Hippocampal formation (tissue), 2 donors: ENCODE measurements at regions not wholly inside any gene's neighbourhood (a gene's known extent, or its start where the extent isn't known, plus 50 kb on each side); places are given as distances from the start of the nearest gene placed in this dataset.

Experiments
- DNase-seq, 2 donors: peaks; one replicate each; lab custom pipeline; 2025; lab: John Stamatoyannopoulos, UW

- DNase-seq: no peak
These were observed 1069.4 kb downstream of the C4orf33 start for GRCh38 chr4:130165381-130165780.

GRCh38 chr4:130172156-130172555 lies 1076.2 kb downstream of the C4orf33 start:
- no peak for DNase-seq

- DNase-seq: no peak
These were observed 1082.2 kb downstream of the C4orf33 start for GRCh38 chr4:130178106-130178505.

GRCh38 chr4:130183096-130183495 lies 1087.1 kb downstream of the C4orf33 start:
- no peak for DNase-seq

- no peak for DNase-seq
These were observed 1087.8 kb downstream of the C4orf33 start for GRCh38 chr4:130183766-130184165.

- DNase-seq: no peak
These were observed 1089.2 kb downstream of the C4orf33 start for GRCh38 chr4:130185123-130185522.

GRCh38 chr4:130186931-130187330 lies 1091.0 kb downstream of the C4orf33 start:
- no peak for DNase-seq

- DNase-seq: no peak
These were observed 1091.6 kb downstream of the C4orf33 start for GRCh38 chr4:130187587-130187986.

GRCh38 chr4:130192787-130193186 lies 1096.8 kb downstream of the C4orf33 start:
- no peak for DNase-seq

- no peak for DNase-seq
These were observed 1102.0 kb downstream of the C4orf33 start for GRCh38 chr4:130197946-130198345.

GRCh38 chr4:130203571-130203970 lies 1107.6 kb downstream of the C4orf33 start:
- DNase-seq: no peak

- DNase-seq: no peak
These were observed 1114.9 kb downstream of the C4orf33 start for GRCh38 chr4:130210864-130211263.

GRCh38 chr4:130214268-130214667 lies 1118.3 kb downstream of the C4orf33 start:
- no peak for DNase-seq

GRCh38 chr4:130233377-130234047 lies 1137.6 kb downstream of the C4orf33 start:
- no peak for DNase-seq

GRCh38 chr4:130238121-130238520 lies 1142.2 kb downstream of the C4orf33 start:
- DNase-seq: no peak

- DNase-seq: no peak
These were observed 1153.0 kb downstream of the C4orf33 start for GRCh38 chr4:130249002-130249401.

GRCh38 chr4:130257271-130257670 lies 1161.3 kb downstream of the C4orf33 start:
- no peak for DNase-seq

GRCh38 chr4:130266814-130267213 lies 1170.9 kb downstream of the C4orf33 start:
- DNase-seq: no peak

GRCh38 chr4:130288576-130288975 lies 1192.6 kb downstream of the C4orf33 start:
- DNase-seq: no peak

GRCh38 chr4:130293692-130294091 lies 1197.7 kb downstream of the C4orf33 start:
- no peak for DNase-seq

GRCh38 chr4:130296448-130296847 lies 1200.5 kb downstream of the C4orf33 start:
- no peak for DNase-seq

GRCh38 chr4:130306566-130306965 lies 1210.6 kb downstream of the C4orf33 start:
- DNase-seq: no peak

- DNase-seq: no peak
These were observed 1213.3 kb downstream of the C4orf33 start for GRCh38 chr4:130309221-130309620.

- no peak for DNase-seq
These were observed 1226.5 kb downstream of the C4orf33 start for GRCh38 chr4:130322439-130322838.
